ENCODE measurements at regions not wholly inside any gene's neighbourhood (a gene's known extent, or its start where the extent isn't known, plus 50 kb on each side); places are given as distances from the start of the nearest gene placed in this dataset.

GRCh38 chr2:78913257-78913656 is 112.2 kb upstream of the REG3G start:
- Histone ChIP-seq H3K27me3 (ENCODE audit: control insufficient read depth in 4 of 4, insufficient read depth in 4 of 4, low read length in 3 of 4) (no peaks in the 10 kb centered on the region), H3K4me3 (ENCODE audit: low read depth in 1 of 3, low read length in 3 of 3) (no peak overlapping the region), H3K9me3 (ENCODE audit: control insufficient read depth in 4 of 4, low read length in 3 of 4) (no peaks in the 10 kb centered on the region), H3K36me3 (ENCODE audit: control insufficient read depth in 4 of 4, insufficient read depth in 3 of 4, low read depth in 1 of 4, low read length in 3 of 4) (no peaks in the 10 kb centered on the region), H3K4me1 (ENCODE audit: control insufficient read depth in 4 of 4, insufficient read depth in 4 of 4, low read length in 3 of 4) (no peaks in the 10 kb centered on the region), H3K9ac (ENCODE audit: low read depth in 1 of 2, low read length in 2 of 2) (no peak overlapping the region), H3K27ac (ENCODE audit: low read depth in 1 of 2, low read length in 2 of 2) (no peak overlapping the region)
- no peak for DNase-seq (ENCODE audit: low spot score)
- 20% methylated on average over 1 of the region's 1 CpG for WGBS
- TF ChIP-seq FOXA1 (IDR thresholded peaks at IDR 0.05) = no peak
- no peak for TF ChIP-seq MAX (IDR thresholded peaks at IDR 0.05)
- no peak for TF ChIP-seq NR2F2 (IDR thresholded peaks at IDR 0.05)
- TF ChIP-seq JUND (IDR thresholded peaks at IDR 0.05) = no peak

GRCh38 chr2:78925258-78925657 is 100.2 kb upstream of the REG3G start:
- no peaks in the 10 kb centered on the region for H3K27me3 ChIP-seq (ENCODE audit: control insufficient read depth in 4 of 4, insufficient read depth in 4 of 4, low read length in 3 of 4)
- H3K27ac ChIP-seq (ENCODE audit: low read depth in 1 of 2, low read length in 2 of 2) = no peak overlapping the region
- no peaks in the 10 kb centered on the region for H3K36me3 ChIP-seq (ENCODE audit: control insufficient read depth in 4 of 4, insufficient read depth in 3 of 4, low read depth in 1 of 4, low read length in 3 of 4)
- no peaks in the 10 kb centered on the region for H3K4me1 ChIP-seq (ENCODE audit: control insufficient read depth in 4 of 4, insufficient read depth in 4 of 4, low read length in 3 of 4)
- TF ChIP-seq JUND (IDR thresholded peaks at IDR 0.05) = no peak
- no peak for TF ChIP-seq RXRA (IDR thresholded peaks at IDR 0.05)
- no peak for TF ChIP-seq HNF4A (conservative IDR thresholded peaks at IDR 0.05)
- TF ChIP-seq FOXA2 (IDR thresholded peaks at IDR 0.05) = no peak
- H3K9ac ChIP-seq (ENCODE audit: low read depth in 1 of 2, low read length in 2 of 2) = no peak overlapping the region
- WGBS = 69% methylated on average over 2 of the region's 2 CpGs
- peaks cover 0 to 1% (median 0%) of the 10 kb centered on the region in 4 donors for H3K9me3 ChIP-seq (ENCODE audit: control insufficient read depth in 4 of 4, low read length in 3 of 4)
- no peak overlapping the region for H3K4me3 ChIP-seq (ENCODE audit: low read depth in 1 of 3, low read length in 3 of 3)
- no peak for DNase-seq (ENCODE audit: low spot score)

- H3K9ac ChIP-seq (ENCODE audit: low read depth in 1 of 2, low read length in 2 of 2) = no peak overlapping the region
- TF ChIP-seq ATF3 (IDR thresholded peaks at IDR 0.05) (no peak), CTCF (IDR thresholded peaks at IDR 0.05; ENCODE audit: low read depth, low read length, missing input control) (no peak), RAD21 (IDR thresholded peaks at IDR 0.05) (no peak)
- WGBS = 68% methylated on average over 1 of the region's 1 CpG
- no peaks in the 10 kb centered on the region for H3K4me1 ChIP-seq (ENCODE audit: control insufficient read depth in 4 of 4, insufficient read depth in 4 of 4, low read length in 3 of 4)
- no peak for DNase-seq (ENCODE audit: low spot score)
- peaks cover 0 to 1% (median 0%) of the 10 kb centered on the region in 4 donors for H3K9me3 ChIP-seq (ENCODE audit: control insufficient read depth in 4 of 4, low read length in 3 of 4)
- H3K27me3 ChIP-seq (ENCODE audit: control insufficient read depth in 4 of 4, insufficient read depth in 4 of 4, low read length in 3 of 4) = no peaks in the 10 kb centered on the region
- no peaks in the 10 kb centered on the region for H3K36me3 ChIP-seq (ENCODE audit: control insufficient read depth in 4 of 4, insufficient read depth in 3 of 4, low read depth in 1 of 4, low read length in 3 of 4)
- H3K4me3 ChIP-seq (ENCODE audit: low read depth in 1 of 3, low read length in 3 of 3) = no peak overlapping the region
- no peak overlapping the region for H3K27ac ChIP-seq (ENCODE audit: low read depth in 1 of 2, low read length in 2 of 2)
Observed at GRCh38 chr2:78928502-78928901, 97.0 kb upstream of the REG3G start.

- Histone ChIP-seq H3K9ac (ENCODE audit: low read depth in 1 of 2, low read length in 2 of 2) (no peak overlapping the region), H3K4me3 (ENCODE audit: low read depth in 1 of 3, low read length in 3 of 3) (no peak overlapping the region), H3K9me3 (ENCODE audit: control insufficient read depth in 4 of 4, low read length in 3 of 4) (no peaks in the 10 kb centered on the region), H3K4me1 (ENCODE audit: control insufficient read depth in 4 of 4, insufficient read depth in 4 of 4, low read length in 3 of 4) (no peaks in the 10 kb centered on the region), H3K27ac (ENCODE audit: low read depth in 1 of 2, low read length in 2 of 2) (no peak overlapping the region), H3K27me3 (ENCODE audit: control insufficient read depth in 4 of 4, insufficient read depth in 4 of 4, low read length in 3 of 4) (no peaks in the 10 kb centered on the region), H3K36me3 (ENCODE audit: control insufficient read depth in 4 of 4, insufficient read depth in 3 of 4, low read depth in 1 of 4, low read length in 3 of 4) (no peaks in the 10 kb centered on the region)
- WGBS = 40% methylated on average over 6 of the region's 6 CpGs
- no peak for DNase-seq (ENCODE audit: low spot score)
- TF ChIP-seq NR2F2 (IDR thresholded peaks at IDR 0.05) (no peak), FOXA2 (IDR thresholded peaks at IDR 0.05) (no peak), RAD21 (IDR thresholded peaks at IDR 0.05) (no peak), YY1 (IDR thresholded peaks at IDR 0.05) (no peak), ZBTB33 (IDR thresholded peaks at IDR 0.05) (no peak), TAF1 (conservative IDR thresholded peaks at IDR 0.05) (no peak), RXRA (IDR thresholded peaks at IDR 0.05) (no peak), REST (IDR thresholded peaks at IDR 0.05) (no peak), MAX (IDR thresholded peaks at IDR 0.05) (no peak), EGR1 (IDR thresholded peaks at IDR 0.05; ENCODE audit: low read depth in 2 of 2) (no peak), GABPA (IDR thresholded peaks at IDR 0.05 in 1 of 2, conservative IDR thresholded peaks at IDR 0.05 in 1 of 2) (no peak), HNF4A (conservative IDR thresholded peaks at IDR 0.05) (no peak)
Observed at GRCh38 chr2:78940998-78941397, 84.5 kb upstream of the REG3G start.
